ENCODE measurements at regions not wholly inside any gene's neighbourhood (a gene's known extent, or its start where the extent isn't known, plus 50 kb on each side); places are given as distances from the start of the nearest gene placed in this dataset.

DNA sequence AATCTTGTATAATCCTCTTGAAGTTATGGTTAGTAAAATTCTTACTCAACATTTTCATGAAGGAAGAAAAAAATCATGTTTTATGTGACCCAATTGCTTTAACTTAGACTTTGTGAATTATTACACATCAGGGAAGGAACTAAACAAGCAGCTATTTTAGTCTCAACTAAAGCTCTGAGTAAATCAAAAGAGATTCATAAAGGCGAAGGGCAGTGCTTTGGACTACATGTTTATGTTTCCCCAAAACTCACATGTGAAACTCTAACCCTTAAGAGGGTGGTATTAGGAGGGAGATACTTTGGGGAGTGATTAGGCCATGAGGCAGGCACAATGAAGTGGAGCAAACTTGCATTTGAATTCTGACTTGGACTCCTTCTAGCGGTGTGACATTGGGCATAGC is 283.7 kb upstream of the POU3F3 start:
- Histone ChIP-seq H3K27ac (no peak overlapping the region), H3K4me3 (no peak overlapping the region), H3K36me3 (no peaks in the 10 kb centered on the region), H3K9me3 (no peaks in the 10 kb centered on the region), H3K4me1 (no peaks in the 10 kb centered on the region), H3K27me3 (no peaks in the 10 kb centered on the region)
- DNase-seq, result no peak
- ATAC-seq, result no peak
- no peak for TF ChIP-seq CTCF (IDR thresholded peaks at IDR 0.05)
- WGBS, 2 donors, result 88 to 89% methylated on average over 2 of the region's 2 CpGs
- intact Hi-C loops (cut with DNase I), result no loop called here

DNA sequence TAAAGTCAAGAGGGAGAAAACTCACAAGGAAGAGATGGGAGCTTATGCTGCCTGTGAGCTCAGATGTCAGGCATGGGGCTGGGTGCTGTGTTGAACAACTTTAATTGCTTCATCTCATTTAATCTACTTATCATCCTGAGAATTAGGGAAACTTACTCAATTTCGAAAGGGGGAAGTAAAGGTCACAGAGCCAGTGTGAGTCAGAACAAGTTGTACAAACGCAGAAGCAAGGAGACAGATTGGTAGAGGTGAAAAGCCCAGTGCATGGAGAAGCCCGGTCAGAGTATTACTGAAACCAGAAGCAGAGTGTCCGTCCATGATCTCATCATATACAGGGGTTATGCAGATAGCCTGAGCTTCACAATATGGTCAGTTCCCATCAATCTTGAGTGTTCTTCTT is 281.1 kb upstream of the POU3F3 start:
- Histone ChIP-seq H3K27me3 (no peaks in the 10 kb centered on the region), H3K4me1 (no peaks in the 10 kb centered on the region), H3K36me3 (no peaks in the 10 kb centered on the region), H3K27ac (no peak overlapping the region), H3K9me3 (no peaks in the 10 kb centered on the region), H3K4me3 (no peak overlapping the region)
- intact Hi-C loops (cut with DNase I), result no loop called here
- TF ChIP-seq CTCF (IDR thresholded peaks at IDR 0.05), result no peak
- ATAC-seq (no peak), DNase-seq (no peak)
- WGBS, 2 donors, result 58 to 60% methylated on average over 4 of the region's 4 CpGs

- Histone ChIP-seq H3K36me3 (no peaks in the 10 kb centered on the region), H3K27ac (no peak overlapping the region), H3K27me3 (peaks cover 0 to 7% (median 0%) of the 10 kb centered on the region in 7 donors), H3K4me3 (no peak overlapping the region), H3K9me3 (no peaks in the 10 kb centered on the region), H3K4me1 (no peaks in the 10 kb centered on the region)
- no peak for ATAC-seq
- DNase-seq, result no peak
- 94 to 95% methylated on average over 7 of the region's 7 CpGs for WGBS, 2 donors
- TF ChIP-seq CTCF (IDR thresholded peaks at IDR 0.05), result no peak
- intact Hi-C loops (cut with DNase I), result no loop called here
Measured at GRCh38 chr2:104574367-104574766, 279.5 kb upstream of the POU3F3 start.

- intact Hi-C loops (cut with DNase I), result no loop called here
- WGBS, 2 donors, result 92 to 98% methylated on average over 2 of the region's 2 CpGs
- Histone ChIP-seq H3K27me3 (peaks cover 0 to 12% (median 0%) of the 10 kb centered on the region in 7 donors), H3K9me3 (no peaks in the 10 kb centered on the region), H3K4me1 (no peaks in the 10 kb centered on the region), H3K36me3 (no peaks in the 10 kb centered on the region), H3K4me3 (no peak overlapping the region), H3K27ac (no peak overlapping the region)
- no peak for ATAC-seq
- DNase-seq, result no peak
- TF ChIP-seq CTCF (IDR thresholded peaks at IDR 0.05), result no peak
Measured at GRCh38 chr2:104577143-104577542, 276.8 kb upstream of the POU3F3 start.

GRCh38 chr2:104582471-104582870 is 271.4 kb upstream of the POU3F3 start:
- intact Hi-C loops (cut with DNase I), result no loop called here
- H3K4me3 ChIP-seq, result no peak overlapping the region
- H3K4me1 ChIP-seq, result no peaks in the 10 kb centered on the region
- no peak for ATAC-seq
- DNase-seq, result no peak
- H3K27me3 ChIP-seq, result peaks cover 0 to 12% (median 0%) of the 10 kb centered on the region in 7 donors
- H3K36me3 ChIP-seq, result no peaks in the 10 kb centered on the region
- H3K27ac ChIP-seq, result no peak overlapping the region
- 52 to 61% methylated on average over 8 of the region's 8 CpGs for WGBS, 2 donors
- H3K9me3 ChIP-seq, result no peaks in the 10 kb centered on the region
- no peak for TF ChIP-seq CTCF (IDR thresholded peaks at IDR 0.05)

All from heart right ventricle (tissue), 16 donors.